ENCODE measurements at regions not wholly inside any gene's neighbourhood (a gene's known extent, or its start where the extent isn't known, plus 50 kb on each side); places are given as distances from the start of the nearest gene placed in this dataset.
"Not testable (repeated sequence)": the region's sequence is repeated elsewhere in the genome, so short reads cannot be mapped to it uniquely, and the experiment has no call there.

- H3K4me1 Mint-ChIP-seq; H3K4me3 ChIP-seq (replicated peaks in 1 of 3; ENCODE audit: low read depth in 2 of 3, low read length in 3 of 3); H3K27ac ChIP-seq (ENCODE audit: low read depth in 1 of 2, low read length in 2 of 2); H3K27ac Mint-ChIP-seq; H3K79me2 ChIP-seq (ENCODE audit: insufficient read depth, low read length); H3K4me1 ChIP-seq (ENCODE audit: control insufficient read depth in 1 of 2, insufficient read depth in 2 of 2, low read length in 2 of 2); H3K36me3 ChIP-seq (replicated peaks in 1 of 2; ENCODE audit: control insufficient read depth in 1 of 2, insufficient read depth in 2 of 2, low read length in 2 of 2); H3K9ac ChIP-seq (ENCODE audit: insufficient read depth, low read length, poor library complexity, severe bottlenecking); H3K36me3 Mint-ChIP-seq; H4K20me1 ChIP-seq (ENCODE audit: insufficient read depth, low read length); H3K4me2 ChIP-seq (replicated peaks; ENCODE audit: extremely low read depth, low read length, poor library complexity, severe bottlenecking); H3K9me3 ChIP-seq (replicated peaks in 1 of 2; ENCODE audit: control insufficient read depth in 1 of 2, insufficient read depth in 1 of 2, low read length in 2 of 2); H2AFZ ChIP-seq (ENCODE audit: insufficient read depth, low read depth, low read length, poor library complexity, severe bottlenecking); intact Hi-C loops (cut with micrococcal nuclease); DNase-seq; H3K4me3 Mint-ChIP-seq; H3K27me3 ChIP-seq (ENCODE audit: control insufficient read depth in 2 of 2, insufficient read depth in 2 of 2, low read length in 2 of 2): not testable (repeated sequence)
- Mint-ChIP-seq H3K9me3 (peaks cover 2 to 10% (median 9%) of the 10 kb centered on the region in 7 donors), H3K27me3 (ENCODE audit: low read depth in 3 of 3) (peaks cover 12 to 18% (median 17%) of the 10 kb centered on the region in 3 donors)
- 7% methylated on average over 20 of the region's 42 CpGs for WGBS (ENCODE audit: insufficient coverage)
Measured at GRCh38 chr11:49558261-49558847, 350.0 kb upstream of the FOLH1 start.

GRCh38 chr11:49560593-49560992 lies 352.2 kb upstream of the FOLH1 start:
- H3K36me3 Mint-ChIP-seq; H3K9me3 Mint-ChIP-seq; H3K4me3 Mint-ChIP-seq; H3K4me2 ChIP-seq (replicated peaks; ENCODE audit: extremely low read depth, low read length, poor library complexity, severe bottlenecking); H2AFZ ChIP-seq (ENCODE audit: insufficient read depth, low read depth, low read length, poor library complexity, severe bottlenecking); H3K9me3 ChIP-seq (replicated peaks in 1 of 2; ENCODE audit: control insufficient read depth in 1 of 2, insufficient read depth in 1 of 2, low read length in 2 of 2); H3K9ac ChIP-seq (ENCODE audit: insufficient read depth, low read length, poor library complexity, severe bottlenecking); H3K27ac Mint-ChIP-seq; intact Hi-C loops (cut with micrococcal nuclease); H3K27me3 ChIP-seq (ENCODE audit: control insufficient read depth in 2 of 2, insufficient read depth in 2 of 2, low read length in 2 of 2); DNase-seq; H3K27ac ChIP-seq (ENCODE audit: low read depth in 1 of 2, low read length in 2 of 2); H3K4me1 Mint-ChIP-seq; H3K79me2 ChIP-seq (ENCODE audit: insufficient read depth, low read length); H4K20me1 ChIP-seq (ENCODE audit: insufficient read depth, low read length); H3K4me3 ChIP-seq (replicated peaks in 1 of 3; ENCODE audit: low read depth in 2 of 3, low read length in 3 of 3); H3K36me3 ChIP-seq (replicated peaks in 1 of 2; ENCODE audit: control insufficient read depth in 1 of 2, insufficient read depth in 2 of 2, low read length in 2 of 2); H3K4me1 ChIP-seq (ENCODE audit: control insufficient read depth in 1 of 2, insufficient read depth in 2 of 2, low read length in 2 of 2): not testable (repeated sequence)
- peaks cover 12 to 18% (median 17%) of the 10 kb centered on the region in 3 donors for H3K27me3 Mint-ChIP-seq (ENCODE audit: low read depth in 3 of 3)
- WGBS (ENCODE audit: insufficient coverage) = 16% methylated on average over 6 of the region's 13 CpGs

- H4K20me1 ChIP-seq (ENCODE audit: insufficient read depth, low read length); intact Hi-C loops (cut with micrococcal nuclease); H3K27me3 ChIP-seq (ENCODE audit: control insufficient read depth in 2 of 2, insufficient read depth in 2 of 2, low read length in 2 of 2); H3K4me1 Mint-ChIP-seq; H3K9ac ChIP-seq (ENCODE audit: insufficient read depth, low read length, poor library complexity, severe bottlenecking); H3K36me3 Mint-ChIP-seq; H3K79me2 ChIP-seq (ENCODE audit: insufficient read depth, low read length); H2AFZ ChIP-seq (ENCODE audit: insufficient read depth, low read depth, low read length, poor library complexity, severe bottlenecking); H3K9me3 ChIP-seq (replicated peaks in 1 of 2; ENCODE audit: control insufficient read depth in 1 of 2, insufficient read depth in 1 of 2, low read length in 2 of 2); H3K36me3 ChIP-seq (replicated peaks in 1 of 2; ENCODE audit: control insufficient read depth in 1 of 2, insufficient read depth in 2 of 2, low read length in 2 of 2); H3K4me3 ChIP-seq (replicated peaks in 1 of 3; ENCODE audit: low read depth in 2 of 3, low read length in 3 of 3); H3K27ac ChIP-seq (ENCODE audit: low read depth in 1 of 2, low read length in 2 of 2); H3K9me3 Mint-ChIP-seq; H3K4me2 ChIP-seq (replicated peaks; ENCODE audit: extremely low read depth, low read length, poor library complexity, severe bottlenecking); H3K4me1 ChIP-seq (ENCODE audit: control insufficient read depth in 1 of 2, insufficient read depth in 2 of 2, low read length in 2 of 2); DNase-seq: not testable (repeated sequence)
- WGBS (ENCODE audit: insufficient coverage) = 9% methylated on average over 10 of the region's 27 CpGs
- peak overlapping the region in 1 of 2 donors; percentile 59 for H3K4me3 Mint-ChIP-seq
- H3K27me3 Mint-ChIP-seq (ENCODE audit: low read depth in 3 of 3) = peaks cover 12 to 18% (median 17%) of the 10 kb centered on the region in 3 donors
- peak overlapping the region in 1 of 7 donors; percentile 42 for H3K27ac Mint-ChIP-seq
Measured at GRCh38 chr11:49561240-49561880, 353.0 kb upstream of the FOLH1 start.

GRCh38 chr11:49562262-49562661 lies 353.9 kb upstream of the FOLH1 start:
- no CpG with 5 or more reads among the region's 5 CpGs for WGBS (ENCODE audit: insufficient coverage)
- H3K4me2 ChIP-seq (replicated peaks; ENCODE audit: extremely low read depth, low read length, poor library complexity, severe bottlenecking) = not testable (repeated sequence)

More at GRCh38 chr11:49562262-49562661, 353.9 kb upstream of the FOLH1 start:
- H3K9me3 Mint-ChIP-seq; H3K4me3 Mint-ChIP-seq; H3K36me3 ChIP-seq (replicated peaks in 1 of 2; ENCODE audit: control insufficient read depth in 1 of 2, insufficient read depth in 2 of 2, low read length in 2 of 2); H3K9ac ChIP-seq (ENCODE audit: insufficient read depth, low read length, poor library complexity, severe bottlenecking); H3K27ac ChIP-seq (ENCODE audit: low read depth in 1 of 2, low read length in 2 of 2); H3K4me3 ChIP-seq (replicated peaks in 1 of 3; ENCODE audit: low read depth in 2 of 3, low read length in 3 of 3); H3K9me3 ChIP-seq (replicated peaks in 1 of 2; ENCODE audit: control insufficient read depth in 1 of 2, insufficient read depth in 1 of 2, low read length in 2 of 2); H4K20me1 ChIP-seq (ENCODE audit: insufficient read depth, low read length); H3K4me1 Mint-ChIP-seq; H3K27me3 ChIP-seq (ENCODE audit: control insufficient read depth in 2 of 2, insufficient read depth in 2 of 2, low read length in 2 of 2); H2AFZ ChIP-seq (ENCODE audit: insufficient read depth, low read depth, low read length, poor library complexity, severe bottlenecking); intact Hi-C loops (cut with micrococcal nuclease); H3K4me1 ChIP-seq (ENCODE audit: control insufficient read depth in 1 of 2, insufficient read depth in 2 of 2, low read length in 2 of 2); DNase-seq; H3K27ac Mint-ChIP-seq; H3K79me2 ChIP-seq (ENCODE audit: insufficient read depth, low read length); H3K36me3 Mint-ChIP-seq: not testable (repeated sequence)
- H3K27me3 Mint-ChIP-seq (ENCODE audit: low read depth in 3 of 3) = peaks cover 12 to 18% (median 17%) of the 10 kb centered on the region in 3 donors
